Effector memory CD8-positive, alpha-beta T cell (primary cell): ENCODE measurements at regions not wholly inside any gene's neighbourhood (a gene's known extent, or its start where the extent isn't known, plus 50 kb on each side); places are given as distances from the start of the nearest gene placed in this dataset.
"Not testable (repeated sequence)": the region's sequence is repeated elsewhere in the genome, so short reads cannot be mapped to it uniquely, and the experiment has no call there.

Source experiments
- ATAC-seq: fragments of 150-1000 bp; cut with Tn5 transposase; replicated peaks from 2 replicates; pipeline ENCODE4 v1.10.0; 2021; ENCODE audit warnings: mild to moderate bottlenecking, moderate library complexity
- DNase-seq, 3 experiments: peaks; one replicate each; pipeline ENCODE4 v3.0.0; 2021
- H3K27ac Mint-ChIP-seq, 2 donors: one replicate each; pipeline ENCODE4 v1.8.0; 2022; ENCODE audit warnings: mild to moderate bottlenecking in 2 of 2, mixed read lengths in 2 of 2, moderate library complexity in 2 of 2
- H3K27me3 Mint-ChIP-seq, 2 donors: one replicate each; pipeline ENCODE4 v1.8.0; 2022; ENCODE audit warnings: mixed read lengths in 2 of 2
- H3K36me3 Mint-ChIP-seq: one replicate; pipeline ENCODE4 v1.8.0; 2022; ENCODE audit warnings: mild to moderate bottlenecking, moderate library complexity, mixed read lengths; ENCODE audit not compliant: insufficient read depth
- H3K4me1 Mint-ChIP-seq, 2 donors: one replicate each; pipeline ENCODE4 v1.8.0; 2022; ENCODE audit warnings: low read depth in 2 of 2, mixed read lengths in 2 of 2
- H3K4me3 Mint-ChIP-seq, 2 donors: one replicate each; pipeline ENCODE4 v1.8.0; 2022; ENCODE audit warnings: mild to moderate bottlenecking in 2 of 2, mixed read lengths in 2 of 2, moderate library complexity in 2 of 2
- H3K9me3 Mint-ChIP-seq, 2 donors: one replicate each; pipeline ENCODE4 v1.8.0; 2022; ENCODE audit warnings: mixed read lengths in 2 of 2

DNA sequence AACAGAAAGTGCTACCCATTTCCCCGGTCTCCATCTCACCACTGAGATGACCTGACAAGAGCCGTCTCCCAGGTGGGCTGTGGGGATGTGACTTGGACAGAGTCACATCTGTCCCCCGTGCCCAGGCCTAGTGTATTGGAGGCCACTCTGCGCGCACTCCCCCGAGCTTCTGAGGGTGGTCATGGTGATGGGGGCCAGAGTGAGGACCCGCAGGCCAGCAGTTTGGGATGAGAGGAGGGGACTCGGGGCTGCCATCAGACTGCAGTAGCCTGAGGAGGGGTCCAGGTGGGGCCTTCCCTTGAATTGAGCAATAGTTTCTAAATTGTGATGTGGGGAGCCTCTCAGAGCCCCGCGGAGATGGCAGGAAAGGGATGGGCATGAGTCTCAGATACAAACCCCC, 852.6 kb downstream of the TBC1D22A start:
- no peaks in the 10 kb centered on the region for H3K4me1 Mint-ChIP-seq
- H3K36me3 Mint-ChIP-seq = no peaks in the 10 kb centered on the region
- H3K9me3 Mint-ChIP-seq = no peaks in the 10 kb centered on the region
- no peak overlapping the region for H3K4me3 Mint-ChIP-seq
- no peak for ATAC-seq
- no peak overlapping the region for H3K27ac Mint-ChIP-seq
- peaks cover 12 to 14% of the 10 kb centered on the region in 2 donors for H3K27me3 Mint-ChIP-seq
- DNase-seq = no peak

DNA sequence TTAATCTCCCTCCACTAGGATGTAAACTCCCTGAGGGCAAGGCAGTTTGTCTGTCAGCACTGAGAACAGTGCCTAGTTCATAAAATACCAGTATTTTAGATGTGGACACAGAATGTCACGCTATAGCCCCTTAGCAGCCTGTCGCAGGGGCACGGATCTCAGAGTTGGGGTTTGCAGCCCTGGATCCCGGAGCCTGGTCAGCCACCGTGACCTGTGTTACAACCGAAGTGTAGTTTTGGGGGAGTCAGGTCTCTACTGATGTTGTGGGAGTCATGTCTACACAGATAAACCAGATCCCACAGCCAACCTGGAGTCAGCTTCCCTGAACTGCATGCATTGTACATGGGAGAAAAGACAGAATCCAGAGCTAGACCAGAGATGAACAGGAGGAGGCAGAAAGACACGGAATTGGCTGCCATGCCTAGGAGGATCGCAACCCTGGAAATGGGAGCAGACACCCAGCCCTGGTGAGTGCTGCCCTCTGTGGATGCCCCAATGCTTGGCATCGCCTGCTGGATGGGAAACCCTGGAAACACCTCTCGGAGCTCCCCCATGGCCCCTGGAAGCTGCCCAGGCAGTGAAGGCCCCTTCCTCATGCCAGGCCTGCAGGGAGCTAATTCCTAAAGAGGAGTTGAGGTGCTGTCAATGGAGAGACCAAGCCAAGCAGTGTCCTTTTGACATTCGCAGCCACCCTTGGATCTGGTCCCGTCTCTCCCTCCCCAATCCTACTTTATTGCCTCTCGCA, 851.3 kb downstream of the TBC1D22A start:
- H3K27ac Mint-ChIP-seq = no peak overlapping the region
- H3K9me3 Mint-ChIP-seq = peaks cover 0 to 6% of the 10 kb centered on the region in 2 donors
- ATAC-seq = no peak
- no peaks in the 10 kb centered on the region for H3K4me1 Mint-ChIP-seq
- no peak overlapping the region for H3K4me3 Mint-ChIP-seq
- peaks cover 11 to 14% of the 10 kb centered on the region in 2 donors for H3K27me3 Mint-ChIP-seq
- no peaks in the 10 kb centered on the region for H3K36me3 Mint-ChIP-seq
- DNase-seq = no peak

DNA sequence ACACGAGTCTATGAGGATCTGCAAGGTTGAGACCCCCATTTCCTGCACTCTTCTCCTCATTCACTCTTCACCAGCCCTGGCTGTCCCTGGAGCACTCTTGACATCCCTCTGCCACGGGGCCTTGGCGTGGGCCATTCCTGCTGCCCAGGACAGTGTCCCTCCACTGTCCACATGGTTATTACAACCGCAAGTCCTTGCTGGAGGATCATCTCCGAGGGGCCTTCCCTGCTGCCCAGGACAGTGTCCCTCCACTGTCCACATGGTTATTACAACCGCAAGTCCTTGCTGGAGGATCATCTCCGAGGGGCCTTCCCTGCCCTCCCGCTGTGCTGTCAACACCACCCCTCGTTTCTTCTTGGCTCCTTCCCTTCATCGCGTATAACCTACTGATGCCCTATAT, 850.7 kb downstream of the TBC1D22A start:
- H3K4me1 Mint-ChIP-seq, H3K27ac Mint-ChIP-seq, DNase-seq, H3K36me3 Mint-ChIP-seq, ATAC-seq, H3K4me3 Mint-ChIP-seq, H3K9me3 Mint-ChIP-seq: not testable (repeated sequence)
- H3K27me3 Mint-ChIP-seq = peaks cover 6 to 14% of the 10 kb centered on the region in 2 donors

DNA sequence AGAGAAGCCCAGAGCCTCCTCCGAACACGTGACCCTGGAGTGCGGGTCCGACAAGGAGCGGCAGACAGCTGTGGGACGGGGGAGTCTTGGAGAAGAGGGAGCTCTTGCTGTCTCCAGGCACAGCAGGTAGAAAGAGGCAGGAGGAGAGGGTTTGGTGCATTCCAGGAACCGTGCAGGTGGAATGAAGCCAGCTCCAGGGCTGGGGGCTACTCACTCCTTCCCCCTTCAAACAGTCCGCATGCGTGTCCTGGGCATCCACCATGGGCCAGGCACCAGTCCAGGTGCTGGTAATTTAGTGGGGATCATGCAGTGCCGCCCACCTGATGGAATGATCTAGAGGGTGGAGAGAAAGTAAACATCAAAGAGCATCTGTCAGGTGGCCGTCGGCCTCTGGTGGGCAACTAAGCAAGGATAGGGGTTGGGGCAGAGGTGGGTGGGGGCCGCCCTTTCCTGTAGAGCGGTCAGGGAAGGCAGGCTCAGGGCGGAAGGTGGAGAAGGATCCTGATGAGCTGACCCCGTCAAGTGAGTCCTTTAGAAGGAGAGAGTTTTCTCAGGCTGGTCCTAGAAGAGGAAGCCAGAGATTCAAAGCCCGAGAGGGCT, 850.0 kb downstream of the TBC1D22A start:
- Mint-ChIP-seq H3K27ac (no peak overlapping the region), H3K36me3 (no peaks in the 10 kb centered on the region), H3K4me1 (no peaks in the 10 kb centered on the region), H3K4me3 (no peak overlapping the region), H3K9me3 (peaks cover 0 to 6% of the 10 kb centered on the region in 2 donors), H3K27me3 (peaks cover 6 to 12% of the 10 kb centered on the region in 2 donors)
- no peak for DNase-seq
- no peak for ATAC-seq

DNA sequence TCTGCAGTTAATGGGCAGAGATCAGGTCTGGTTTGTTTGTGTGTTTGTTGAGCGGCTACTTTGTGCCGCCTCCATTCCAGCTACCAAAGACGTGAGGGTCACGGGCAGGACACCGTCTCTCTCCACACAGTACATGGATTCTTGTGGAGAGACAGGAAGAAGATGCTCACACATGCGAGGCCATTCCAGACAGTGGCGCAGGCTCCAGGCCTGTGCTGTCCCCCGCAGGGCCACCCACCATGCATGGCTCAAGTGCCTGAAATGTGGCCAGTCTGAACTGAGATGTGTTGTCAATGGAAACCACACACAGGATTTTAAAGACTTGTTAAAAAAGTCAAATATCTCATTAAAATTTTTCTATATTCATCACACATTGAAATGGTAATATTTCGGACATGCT, 848.3 kb downstream of the TBC1D22A start:
- no peaks in the 10 kb centered on the region for H3K36me3 Mint-ChIP-seq
- peaks cover 0 to 6% of the 10 kb centered on the region in 2 donors for H3K9me3 Mint-ChIP-seq
- DNase-seq (no peak), ATAC-seq (no peak)
- H3K4me1 Mint-ChIP-seq = no peaks in the 10 kb centered on the region
- H3K4me3 Mint-ChIP-seq = no peak overlapping the region
- H3K27me3 Mint-ChIP-seq = peaks cover 9 to 12% of the 10 kb centered on the region in 2 donors
- H3K27ac Mint-ChIP-seq = no peak overlapping the region

DNA sequence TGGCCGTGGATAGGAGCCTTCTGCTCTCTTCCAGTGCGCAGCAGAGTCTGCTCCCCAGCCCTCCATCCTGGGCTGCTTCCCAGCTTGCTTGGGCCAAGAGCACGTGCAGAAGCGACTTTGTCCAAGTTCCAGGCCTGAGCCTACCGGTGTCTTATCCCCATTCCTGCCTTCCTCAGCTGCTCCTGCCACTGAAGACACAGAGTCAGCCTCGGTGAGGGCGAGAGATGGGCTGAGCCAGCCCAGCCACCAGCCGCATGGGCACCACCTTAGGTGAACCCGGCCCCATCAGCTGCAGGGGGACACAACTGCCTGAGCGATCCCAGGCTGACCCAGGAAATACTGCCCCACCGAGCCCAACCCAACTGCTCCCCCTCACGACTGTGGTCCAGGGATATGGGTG, 847.8 kb downstream of the TBC1D22A start:
- no peaks in the 10 kb centered on the region for H3K4me1 Mint-ChIP-seq
- H3K27ac Mint-ChIP-seq = no peak overlapping the region
- no peaks in the 10 kb centered on the region for H3K36me3 Mint-ChIP-seq
- no peak for DNase-seq
- H3K27me3 Mint-ChIP-seq = peaks cover 13 to 16% of the 10 kb centered on the region in 2 donors
- no peak for ATAC-seq
- no peak overlapping the region for H3K4me3 Mint-ChIP-seq
- peaks cover 0 to 6% of the 10 kb centered on the region in 2 donors for H3K9me3 Mint-ChIP-seq

DNA sequence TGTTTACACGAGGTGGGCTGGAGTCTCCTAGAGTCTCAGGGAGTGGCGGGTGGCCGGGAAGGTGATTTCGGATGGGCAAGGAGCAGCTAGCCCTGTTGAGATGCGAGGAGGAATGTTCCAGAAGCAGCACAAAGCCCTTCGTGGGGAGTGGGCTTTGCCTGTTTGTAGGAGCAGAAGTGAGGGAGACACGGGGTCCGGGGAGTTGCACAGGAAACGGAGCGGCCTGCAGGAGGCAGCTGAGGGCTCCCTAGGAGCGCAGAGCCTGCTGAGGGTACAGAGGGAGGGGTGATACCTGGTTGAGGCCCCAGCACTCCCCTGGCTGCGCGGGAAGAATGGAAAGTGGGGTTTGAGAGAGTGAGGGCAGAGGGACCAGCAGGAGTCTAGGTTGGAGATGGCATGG, 847.2 kb downstream of the TBC1D22A start:
- H3K27ac Mint-ChIP-seq = no peak overlapping the region
- no peak for DNase-seq
- H3K9me3 Mint-ChIP-seq = peaks cover 0 to 6% of the 10 kb centered on the region in 2 donors
- peaks cover 14 to 17% of the 10 kb centered on the region in 2 donors for H3K27me3 Mint-ChIP-seq
- H3K36me3 Mint-ChIP-seq = no peaks in the 10 kb centered on the region
- H3K4me1 Mint-ChIP-seq = no peaks in the 10 kb centered on the region
- H3K4me3 Mint-ChIP-seq = no peak overlapping the region
- no peak for ATAC-seq

DNA sequence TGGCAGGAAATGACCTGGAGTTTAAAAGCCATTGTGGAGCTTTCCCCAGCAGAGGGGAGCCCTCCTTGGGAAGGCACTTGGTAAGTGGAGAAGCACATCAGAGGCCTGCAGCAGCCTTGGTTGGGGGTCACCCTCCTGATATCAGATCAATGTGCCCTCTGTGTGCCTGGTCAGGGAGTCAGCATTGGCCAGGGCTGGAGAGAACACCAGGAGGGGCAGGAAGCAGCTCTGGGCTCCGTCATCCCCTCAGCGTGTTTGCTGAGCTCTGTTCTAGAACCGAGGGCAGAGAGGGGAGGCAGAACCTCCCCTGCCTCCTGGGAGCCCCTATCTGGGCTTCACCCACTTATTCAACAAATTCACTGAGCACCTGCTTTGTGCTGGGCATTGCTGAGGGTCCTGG, 846.0 kb downstream of the TBC1D22A start:
- Mint-ChIP-seq H3K36me3 (no peaks in the 10 kb centered on the region), H3K4me3 (no peak overlapping the region), H3K4me1 (no peaks in the 10 kb centered on the region), H3K9me3 (peaks cover 0 to 6% of the 10 kb centered on the region in 2 donors), H3K27ac (no peak overlapping the region), H3K27me3 (peaks cover 16 to 17% of the 10 kb centered on the region in 2 donors)
- DNase-seq (no peak), ATAC-seq (no peak)

DNA sequence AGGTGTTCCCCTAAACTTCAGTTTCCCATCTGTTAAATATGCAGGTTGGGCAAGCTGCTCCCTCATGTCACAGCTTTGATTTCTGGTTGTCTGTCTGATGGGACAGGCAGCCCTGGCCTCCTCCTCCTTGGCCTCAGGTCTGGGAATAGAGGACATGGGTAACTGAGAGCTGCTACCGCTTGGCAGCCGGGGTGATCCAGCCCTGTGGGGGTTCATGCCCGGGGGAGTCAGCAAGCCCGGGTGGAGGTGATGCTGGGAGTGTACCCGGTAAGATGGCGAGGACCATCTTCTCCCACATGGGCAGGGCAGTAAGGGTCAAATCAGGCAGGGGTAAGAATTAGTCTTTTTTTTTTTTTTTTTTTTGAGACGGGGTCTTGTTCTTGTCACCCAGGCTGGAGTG, 845.0 kb downstream of the TBC1D22A start:
- DNase-seq (no peak), ATAC-seq (no peak)
- Mint-ChIP-seq H3K9me3 (peaks cover 0 to 6% of the 10 kb centered on the region in 2 donors), H3K36me3 (no peaks in the 10 kb centered on the region), H3K27me3 (peaks cover 15 to 17% of the 10 kb centered on the region in 2 donors), H3K27ac (no peak overlapping the region), H3K4me1 (no peaks in the 10 kb centered on the region), H3K4me3 (no peak overlapping the region)

DNA sequence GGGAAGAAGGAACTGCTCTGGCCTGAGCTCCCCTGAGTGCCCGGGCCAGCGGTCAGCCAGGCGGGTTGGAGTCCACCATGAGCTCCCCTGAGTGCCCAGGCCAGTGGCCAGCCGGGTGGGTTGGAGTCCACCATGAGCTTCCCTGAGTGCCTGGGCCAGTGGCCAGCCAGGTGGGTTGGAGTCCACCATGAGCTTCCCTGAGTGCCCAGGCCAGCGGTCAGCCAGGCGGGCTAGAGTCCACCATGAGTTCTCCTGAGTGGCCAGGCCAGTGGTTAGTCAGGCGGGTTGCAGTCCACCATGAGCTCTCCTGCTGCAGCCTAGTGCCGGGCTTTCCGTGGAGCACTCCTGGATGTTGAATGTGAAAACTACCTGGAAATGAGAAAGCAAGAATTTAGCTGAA, 844.0 kb downstream of the TBC1D22A start:
- no peaks in the 10 kb centered on the region for H3K4me1 Mint-ChIP-seq
- peaks cover 22 to 24% of the 10 kb centered on the region in 2 donors for H3K27me3 Mint-ChIP-seq
- ATAC-seq (no peak), DNase-seq (no peak)
- no peaks in the 10 kb centered on the region for H3K36me3 Mint-ChIP-seq
- H3K9me3 Mint-ChIP-seq = peaks cover 0 to 6% of the 10 kb centered on the region in 2 donors
- no peak overlapping the region for H3K27ac Mint-ChIP-seq
- H3K4me3 Mint-ChIP-seq = no peak overlapping the region

DNA sequence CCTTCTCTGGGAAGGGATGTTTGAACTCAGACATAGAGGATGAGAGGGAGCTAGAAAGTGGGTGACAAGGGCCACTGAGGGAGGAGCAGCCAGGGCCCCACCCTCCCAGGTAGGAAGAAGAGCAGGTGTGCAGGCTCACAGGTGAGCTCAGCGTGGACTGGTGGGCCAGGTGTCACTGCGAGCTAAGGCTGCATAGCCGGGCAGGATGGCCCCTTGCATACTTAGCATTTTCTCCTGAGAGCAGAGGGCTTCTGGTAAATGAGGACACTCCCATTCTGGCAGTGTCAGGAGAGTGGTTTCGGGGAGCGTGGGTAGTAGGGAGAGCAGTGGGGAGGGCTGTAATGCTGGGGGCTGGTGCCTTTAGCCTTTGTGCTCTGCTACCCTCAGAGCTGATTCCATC, 843.4 kb downstream of the TBC1D22A start:
- H3K36me3 Mint-ChIP-seq = no peaks in the 10 kb centered on the region
- no peak overlapping the region for H3K4me3 Mint-ChIP-seq
- no peak overlapping the region for H3K27ac Mint-ChIP-seq
- no peak for ATAC-seq
- H3K4me1 Mint-ChIP-seq = no peaks in the 10 kb centered on the region
- H3K9me3 Mint-ChIP-seq = peaks cover 0 to 6% of the 10 kb centered on the region in 2 donors
- peaks cover 27 to 29% of the 10 kb centered on the region in 2 donors for H3K27me3 Mint-ChIP-seq
- no peak for DNase-seq

DNA sequence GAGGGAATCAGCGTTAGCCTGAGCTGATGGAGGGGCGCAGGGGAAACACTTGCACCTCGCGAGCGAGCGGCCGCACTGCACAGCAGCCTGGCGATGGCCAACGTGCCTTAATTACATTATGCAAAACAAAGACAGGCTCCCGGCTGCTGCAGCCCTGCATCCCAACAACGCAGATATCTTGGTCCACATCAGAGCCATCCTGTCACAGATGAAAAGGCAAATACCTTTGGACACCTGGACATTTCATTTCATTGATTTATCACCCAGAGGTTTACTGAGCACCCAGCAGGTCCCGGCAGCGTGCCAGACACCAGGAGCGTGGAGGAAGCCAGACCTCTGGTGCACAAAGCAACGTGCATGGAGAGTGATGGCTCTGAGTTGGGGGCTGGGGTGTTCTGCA, 843.0 kb downstream of the TBC1D22A start:
- no peaks in the 10 kb centered on the region for H3K4me1 Mint-ChIP-seq
- H3K27ac Mint-ChIP-seq = no peak overlapping the region
- DNase-seq (no peak), ATAC-seq (no peak)
- H3K4me3 Mint-ChIP-seq = no peak overlapping the region
- H3K27me3 Mint-ChIP-seq = peaks cover 30% of the 10 kb centered on the region in 2 donors
- no peaks in the 10 kb centered on the region for H3K36me3 Mint-ChIP-seq
- H3K9me3 Mint-ChIP-seq = peaks cover 0 to 6% of the 10 kb centered on the region in 2 donors

DNA sequence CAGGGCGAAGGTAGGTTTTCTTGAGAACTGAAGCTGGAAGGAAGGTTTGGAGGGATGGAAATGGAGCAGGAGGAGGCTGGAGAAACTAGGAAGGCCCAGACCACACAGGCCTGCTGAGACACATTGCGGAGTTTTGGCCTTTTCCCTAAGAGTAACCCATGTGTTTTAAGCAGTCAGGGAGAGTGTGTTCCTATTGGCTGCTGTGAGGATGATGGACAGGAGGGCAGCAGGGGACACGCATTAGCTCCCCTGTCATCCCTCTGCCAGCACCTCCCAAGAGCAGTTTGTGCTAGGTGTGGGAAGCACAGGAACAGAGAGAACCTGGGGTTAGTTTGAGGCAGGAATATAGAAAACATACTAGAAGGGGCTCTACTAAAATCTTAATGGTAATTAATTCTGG, 842.1 kb downstream of the TBC1D22A start:
- peaks cover 34 to 35% of the 10 kb centered on the region in 2 donors for H3K27me3 Mint-ChIP-seq
- no peak overlapping the region for H3K4me3 Mint-ChIP-seq
- peaks cover 0 to 4% of the 10 kb centered on the region in 2 donors for H3K9me3 Mint-ChIP-seq
- H3K36me3 Mint-ChIP-seq = no peaks in the 10 kb centered on the region
- H3K4me1 Mint-ChIP-seq = no peaks in the 10 kb centered on the region
- DNase-seq (no peak), ATAC-seq (no peak)
- no peak overlapping the region for H3K27ac Mint-ChIP-seq

DNA sequence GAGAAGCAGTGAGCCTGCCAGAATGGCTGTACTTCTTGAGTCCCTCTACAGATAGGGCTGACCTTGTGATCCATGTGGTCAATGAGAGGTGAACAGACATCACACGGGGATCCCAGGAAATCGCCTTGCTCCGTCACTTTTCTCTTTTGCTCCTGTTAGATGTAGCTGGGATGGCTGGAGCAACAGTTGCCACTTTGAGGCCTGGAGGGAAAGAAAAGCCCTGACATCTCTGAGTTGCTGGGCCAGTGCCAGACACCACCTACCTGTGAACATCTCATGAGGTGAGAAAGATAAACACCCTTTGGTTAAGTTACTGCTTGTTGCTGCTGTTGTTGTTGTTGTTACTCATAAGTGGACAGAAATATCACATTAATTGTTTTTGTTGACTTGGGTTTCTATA, 840.3 kb downstream of the TBC1D22A start:
- no peaks in the 10 kb centered on the region for H3K4me1 Mint-ChIP-seq
- H3K36me3 Mint-ChIP-seq = no peaks in the 10 kb centered on the region
- H3K4me3 Mint-ChIP-seq = no peak overlapping the region
- H3K27ac Mint-ChIP-seq = no peak overlapping the region
- no peak for ATAC-seq
- H3K27me3 Mint-ChIP-seq = peaks cover 34 to 47% of the 10 kb centered on the region in 2 donors
- DNase-seq = no peak
- H3K9me3 Mint-ChIP-seq = no peaks in the 10 kb centered on the region
